K562 (cell line): ENCODE measurements at regions not wholly inside any gene's neighbourhood (a gene's known extent, or its start where the extent isn't known, plus 50 kb on each side); places are given as distances from the start of the nearest gene placed in this dataset.

Experiments used
- ATAC-seq: fragments of 200-7000 bp; cut with Tn5 transposase; 3 replicates; pipeline ENCODE4 v1.9.1; 2020; ENCODE audit warnings: moderate library complexity
- BruUV-seq: library from RNA; stranded (reverse); fragments of 400-500 nt; replicated peaks from 2 replicates; lab custom pipeline; 2021; lab: Mats Ljungman, UMichigan
- CTCF ChIA-PET: fragments of 300-600 bp; formaldehyde crosslinking; extraction: SDS; loops from one replicate; lab custom pipeline; 2021; ENCODE audit warnings: low intra/inter-chr PET ratio; lab: Yijun Ruan, JAX
- POLR2A ChIA-PET: fragments of 300-600, 350-650 bp; sonication (Branson Sonifier 250); formaldehyde crosslinking; extraction: SDS; loops from one replicate; lab custom pipeline; 2021; ENCODE audit warnings: antibody characterized with exemption, inconsistent platforms; lab: Yijun Ruan, JAX
- DNase-seq, 4 experiments: peaks; one replicate each; pipeline versions ENCODE4 v3.0.0 to v3.0.0-alpha.2; 2011 to 2018; ENCODE audit warnings: low spot score in 3 of 4, mixed read lengths in 3 of 4; ENCODE audit errors: extremely low read depth in 1 of 4
- FAIRE-seq: peaks from 2 replicates; lab custom pipeline; 2011; peaks lifted over from hg19 to GRCh38; lab: Jason Lieb, UNC
- H2AFZ ChIP-seq: 2 replicates; pipeline ENCODE4 v1.6.0; 2011; ENCODE audit warnings: low read depth, low read length, control low read depth, inconsistent platforms
- H3K27ac ChIP-seq: fragments of 200-600 bp; 3 replicates; pipeline ENCODE4 v1.8.0; 2011; ENCODE audit warnings: low read depth, mild to moderate bottlenecking, control low read depth, inconsistent platforms, low read length, moderate library complexity, mixed read lengths; ENCODE audit errors: extremely low read depth
- H3K27me3 ChIP-seq, 2 experiments: fragments of 300-600 bp in 1 of 2; 2 replicates in 1 of 2; 3 replicates in 1 of 2; pipeline versions ENCODE4 v1.6.0 to v1.8.0; 2011; ENCODE audit warnings: inconsistent platforms in 2 of 2, low read length in 2 of 2, mild to moderate bottlenecking in 1 of 2, mixed read lengths in 1 of 2, moderate library complexity in 1 of 2; ENCODE audit not compliant: control insufficient read depth in 2 of 2, insufficient read depth in 2 of 2
- H3K36me3 ChIP-seq: fragments of 300-600 bp; 3 replicates; pipeline ENCODE4 v1.8.0; 2011; ENCODE audit warnings: mild to moderate bottlenecking, low read length, inconsistent platforms; ENCODE audit not compliant: control insufficient read depth, insufficient read depth
- H3K4me1 ChIP-seq, 2 experiments: fragments of 200-600 bp in 1 of 2; replicated peaks in 1 of 2; 2 replicates in 1 of 2; 3 replicates in 1 of 2; pipeline versions ENCODE4 v1.5.1 to v1.8.0; 2011; ENCODE audit warnings: inconsistent platforms in 2 of 2, low read length in 2 of 2, mild to moderate bottlenecking in 1 of 2, mixed read lengths in 1 of 2, moderate library complexity in 1 of 2; ENCODE audit not compliant: control insufficient read depth in 2 of 2, insufficient read depth in 2 of 2
- H3K4me2 ChIP-seq: 2 replicates; pipeline ENCODE4 v1.6.1; 2011; ENCODE audit warnings: low read length, control low read depth, inconsistent platforms, mixed read lengths; ENCODE audit not compliant: insufficient read depth
- H3K4me3 ChIP-seq: fragments of 200-600 bp; sonication (generic), shearing (Covaris generic); 2 replicates; pipeline ENCODE4 v1.5.1; 2016; ENCODE audit warnings: control low read depth, inconsistent platforms
- H3K79me2 ChIP-seq: fragments of 200-600 bp; 3 replicates; pipeline ENCODE4 v1.8.0; 2011; ENCODE audit warnings: low read length, inconsistent platforms; ENCODE audit not compliant: control insufficient read depth, insufficient read depth
- H3K9ac ChIP-seq, 2 experiments: 2 replicates each; pipeline versions ENCODE4 v1.6.0 to v1.6.1; 2011; ENCODE audit warnings: low read depth in 2 of 2, low read length in 2 of 2, control low read depth in 1 of 2, inconsistent platforms in 1 of 2, mild to moderate bottlenecking in 1 of 2, mixed read lengths in 1 of 2; ENCODE audit not compliant: insufficient read depth in 1 of 2
- H3K9me1 ChIP-seq: one replicate; pipeline ENCODE4 v1.6.0; 2011; ENCODE audit warnings: inconsistent platforms, mild to moderate bottlenecking, low read length, moderate library complexity; ENCODE audit not compliant: control insufficient read depth, insufficient read depth
- H3K9me3 ChIP-seq: replicated peaks from 2 replicates; pipeline ENCODE4 v1.5.1; 2011; ENCODE audit warnings: low read depth, low read length, inconsistent platforms; ENCODE audit not compliant: control insufficient read depth, insufficient read depth
- H4K20me1 ChIP-seq: replicated peaks from 2 replicates; pipeline ENCODE4 v1.6.1; 2011; ENCODE audit warnings: low read length, inconsistent platforms, mixed read lengths; ENCODE audit not compliant: control insufficient read depth, insufficient read depth
- ID3 ChIP-seq, 2 experiments: fragments of 250-450 bp in 1 of 2; fragments of 450-650 bp in 1 of 2; sonication (Bioruptor Pico) in 1 of 2; IDR thresholded peaks; 2 replicates each; pipeline versions ENCODE4 v1.6.1 to v1.8.0; 2016 to 2021; ENCODE audit warnings: mild to moderate bottlenecking in 2 of 2, moderate library complexity in 2 of 2, missing compliant biosample characterization in 1 of 2, missing genetic modification characterization in 1 of 2
- PBX2 ChIP-seq, 2 experiments: IDR thresholded peaks in 1 of 2; conservative IDR thresholded peaks in 1 of 2; 2 replicates each; pipeline ENCODE4 v1.6.1; 2016; ENCODE audit warnings: low read depth in 2 of 2, mild to moderate bottlenecking in 1 of 2, missing compliant biosample characterization in 1 of 2, missing genetic modification characterization in 1 of 2, moderate library complexity in 1 of 2
- POLR2A ChIP-seq: fragments of 450-650 bp; conservative IDR thresholded peaks from 2 replicates; pipeline ENCODE4 v1.6.1; 2016
- ZNF253 ChIP-seq: fragments of 250-450 bp; sonication (Bioruptor Pico); conservative IDR thresholded peaks from 2 replicates; pipeline ENCODE4 v1.6.1; 2021; ENCODE audit warnings: mild to moderate bottlenecking
- ZNF263 ChIP-seq: sonication (generic); formaldehyde crosslinking; IDR thresholded peaks from 2 replicates; pipeline ENCODE4 v1.8.0; 2022; ENCODE audit warnings: mild to moderate bottlenecking, missing genetic modification reagents, borderline replicate concordance
- WGBS: fragments of 100-300 bp; shearing (Covaris generic); methylation state at CpG from one replicate; pipeline ENCODE4 v1.1.6; 2016; ENCODE audit warnings: low coverage, mixed read lengths; ENCODE audit not compliant: insufficient coverage; ENCODE audit errors: missing lambda C conversion rate; 5-methylcytosine and 5-hydroxymethylcytosine counted together
- in situ Hi-C: fragments of 300-500 bp; cut with MboI; formaldehyde crosslinking; loops from 4 replicates; pipeline ENCODE4 v1.15.0; 2018; ENCODE audit warnings: inconsistent platforms, mixed read lengths
- intact Hi-C: fragments of 100-400 bp; cut with micrococcal nuclease; formaldehyde crosslinking; loops from 2 replicates; pipeline ENCODE4 v1.14.2; 2022

- no peak for TF ChIP-seq PBX2 (CRISPR knock-in tag; IDR thresholded peaks at IDR 0.05; ENCODE audit: low read depth)
- no peak for TF ChIP-seq PBX2 (tag; conservative IDR thresholded peaks at IDR 0.05; ENCODE audit: low read depth)
- TF ChIP-seq ZNF253 (CRISPR knock-in tag), result no peak
- no peak for TF ChIP-seq ID3 (CRISPR knock-in tag; IDR thresholded peaks at IDR 0.05)
- no peak for TF ChIP-seq ID3 (tag; IDR thresholded peaks at IDR 0.05)
Observed at GRCh38 chr7:52249741-52250140, 785.7 kb upstream of the POM121L12 start (continued).

GRCh38 chr7:52247518-52247917, 787.9 kb upstream of the POM121L12 start:
- intact Hi-C loops (no loop called here), in situ Hi-C loops (no loop called here)
- Histone ChIP-seq H3K9ac (no peak overlapping the region), H3K79me2 (no peaks in the 10 kb centered on the region), H3K4me2 (no peak overlapping the region), H2AFZ (no peak overlapping the region), H3K27me3 (no peaks in the 10 kb centered on the region), H3K36me3 (no peaks in the 10 kb centered on the region), H3K9me1 (no peaks in the 10 kb centered on the region), H4K20me1 (no peaks in the 10 kb centered on the region), H3K9me3 (no peaks in the 10 kb centered on the region), H3K4me3 (no peak overlapping the region), H3K4me1 (no peaks in the 10 kb centered on the region), H3K27ac (no peak overlapping the region)
- WGBS, result 2% methylated on average over 4 of the region's 4 CpGs
- no TSS peak for BruUV-seq
- ChIA-PET POLR2A (no interaction called here), CTCF (no interaction called here)
- FAIRE-seq (no peak), ATAC-seq (no peak), DNase-seq (no peak)
- TF ChIP-seq POLR2A (no peak), ZNF263 (CRISPR knock-in tag) (no peak)
